ENCODE measurements at regions not wholly inside any gene's neighbourhood (a gene's known extent, or its start where the extent isn't known, plus 50 kb on each side); places are given as distances from the start of the nearest gene placed in this dataset.

DNA sequence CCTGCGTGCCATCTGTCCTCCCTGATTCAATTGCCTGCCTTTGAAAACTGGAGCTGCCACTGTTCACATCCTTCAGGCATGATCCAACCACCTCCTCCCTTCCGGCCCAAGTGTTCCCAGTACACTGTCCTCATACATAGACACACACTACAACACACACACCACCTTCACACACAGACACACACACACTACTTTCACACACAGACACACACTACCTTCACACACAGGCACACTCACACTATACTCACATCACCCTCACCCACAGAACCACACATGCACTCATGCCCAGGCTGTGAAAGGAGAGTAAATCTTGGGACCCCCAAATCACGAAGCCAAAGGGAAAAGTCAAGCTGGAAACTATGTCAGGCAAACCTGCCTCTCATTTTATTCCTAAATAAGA is 109.4 kb upstream of the MYLIP start:
- TF ChIP-seq, protein P1, sequence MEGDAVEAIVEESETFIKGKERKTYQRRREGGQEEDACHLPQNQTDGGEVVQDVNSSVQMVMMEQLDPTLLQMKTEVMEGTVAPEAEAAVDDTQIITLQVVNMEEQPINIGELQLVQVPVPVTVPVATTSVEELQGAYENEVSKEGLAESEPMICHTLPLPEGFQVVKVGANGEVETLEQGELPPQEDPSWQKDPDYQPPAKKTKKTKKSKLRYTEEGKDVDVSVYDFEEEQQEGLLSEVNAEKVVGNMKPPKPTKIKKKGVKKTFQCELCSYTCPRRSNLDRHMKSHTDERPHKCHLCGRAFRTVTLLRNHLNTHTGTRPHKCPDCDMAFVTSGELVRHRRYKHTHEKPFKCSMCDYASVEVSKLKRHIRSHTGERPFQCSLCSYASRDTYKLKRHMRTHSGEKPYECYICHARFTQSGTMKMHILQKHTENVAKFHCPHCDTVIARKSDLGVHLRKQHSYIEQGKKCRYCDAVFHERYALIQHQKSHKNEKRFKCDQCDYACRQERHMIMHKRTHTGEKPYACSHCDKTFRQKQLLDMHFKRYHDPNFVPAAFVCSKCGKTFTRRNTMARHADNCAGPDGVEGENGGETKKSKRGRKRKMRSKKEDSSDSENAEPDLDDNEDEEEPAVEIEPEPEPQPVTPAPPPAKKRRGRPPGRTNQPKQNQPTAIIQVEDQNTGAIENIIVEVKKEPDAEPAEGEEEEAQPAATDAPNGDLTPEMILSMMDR (IDR thresholded peaks at IDR 0.05), result no peak
- TF ChIP-seq POLR2A (IDR thresholded peaks at IDR 0.05), result no peak
- no peak for TF ChIP-seq POLR2AphosphoS5 (IDR thresholded peaks at IDR 0.05)

Measured in breast epithelium (tissue), 3 donors.